ENCODE measurements at regions not wholly inside any gene's neighbourhood (a gene's known extent, or its start where the extent isn't known, plus 50 kb on each side); places are given as distances from the start of the nearest gene placed in this dataset.

DNA sequence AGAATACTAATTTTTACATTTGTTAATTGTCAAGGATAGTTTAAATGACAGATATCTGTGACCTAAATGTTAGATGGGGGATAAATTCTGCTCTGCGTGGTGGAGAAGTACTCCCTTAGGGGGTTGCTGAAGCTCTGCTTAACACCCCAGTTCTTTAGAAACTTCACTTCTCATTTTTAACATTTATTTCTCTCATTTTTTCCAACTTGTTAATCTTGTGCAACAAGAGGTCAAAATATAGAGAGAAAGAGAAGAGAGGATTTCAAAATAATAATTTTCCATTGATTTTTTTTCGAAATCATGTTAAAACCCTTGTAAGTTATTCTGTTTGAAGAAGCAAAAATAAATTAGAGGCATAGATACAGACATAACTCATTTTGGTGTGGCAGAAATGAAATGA, 61.3 kb upstream of the SLC8A1 start:
- TF ChIP-seq, protein P1, sequence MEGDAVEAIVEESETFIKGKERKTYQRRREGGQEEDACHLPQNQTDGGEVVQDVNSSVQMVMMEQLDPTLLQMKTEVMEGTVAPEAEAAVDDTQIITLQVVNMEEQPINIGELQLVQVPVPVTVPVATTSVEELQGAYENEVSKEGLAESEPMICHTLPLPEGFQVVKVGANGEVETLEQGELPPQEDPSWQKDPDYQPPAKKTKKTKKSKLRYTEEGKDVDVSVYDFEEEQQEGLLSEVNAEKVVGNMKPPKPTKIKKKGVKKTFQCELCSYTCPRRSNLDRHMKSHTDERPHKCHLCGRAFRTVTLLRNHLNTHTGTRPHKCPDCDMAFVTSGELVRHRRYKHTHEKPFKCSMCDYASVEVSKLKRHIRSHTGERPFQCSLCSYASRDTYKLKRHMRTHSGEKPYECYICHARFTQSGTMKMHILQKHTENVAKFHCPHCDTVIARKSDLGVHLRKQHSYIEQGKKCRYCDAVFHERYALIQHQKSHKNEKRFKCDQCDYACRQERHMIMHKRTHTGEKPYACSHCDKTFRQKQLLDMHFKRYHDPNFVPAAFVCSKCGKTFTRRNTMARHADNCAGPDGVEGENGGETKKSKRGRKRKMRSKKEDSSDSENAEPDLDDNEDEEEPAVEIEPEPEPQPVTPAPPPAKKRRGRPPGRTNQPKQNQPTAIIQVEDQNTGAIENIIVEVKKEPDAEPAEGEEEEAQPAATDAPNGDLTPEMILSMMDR (IDR thresholded peaks at IDR 0.05) = no peak
- TF ChIP-seq POLR2A (IDR thresholded peaks at IDR 0.05) (no peak), EP300 (IDR thresholded peaks at IDR 0.05) (no peak)
